ENCODE measurements at regions not wholly inside any gene's neighbourhood (a gene's known extent, or its start where the extent isn't known, plus 50 kb on each side); places are given as distances from the start of the nearest gene placed in this dataset.

DNA sequence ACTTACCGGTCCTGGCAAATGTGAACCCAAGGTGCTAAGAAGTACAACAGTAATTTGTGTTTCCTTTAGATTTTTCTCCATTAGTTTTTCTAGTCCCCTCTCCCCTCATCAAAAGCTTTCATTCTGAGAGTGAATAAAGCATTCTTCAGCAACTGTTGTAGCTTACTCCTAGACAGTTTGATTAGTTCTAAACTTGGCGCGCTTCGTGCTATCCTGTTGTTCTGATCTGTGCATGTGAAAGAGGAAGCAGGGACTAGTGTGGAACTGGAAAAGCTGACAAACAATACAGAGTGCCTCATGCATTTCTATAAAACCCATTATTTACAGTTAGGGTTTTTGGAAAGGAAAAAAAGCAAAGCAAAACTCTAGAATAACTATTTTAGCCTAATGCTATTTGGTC, 556.9 kb upstream of the SLIT2 start:
- Histone ChIP-seq H3K9me3 (replicated peaks; ENCODE audit: control insufficient read depth, insufficient read depth, low read length) (no peaks in the 10 kb centered on the region), H3K9ac (replicated peaks; ENCODE audit: extremely low read depth, insufficient read depth, low read length) (no peak overlapping the region), H2AFZ (ENCODE audit: low read depth, low read length) (peak overlapping the region; percentile 18), H3K36me3 (ENCODE audit: control insufficient read depth in 2 of 2, extremely low read depth in 1 of 2, insufficient read depth in 2 of 2, low read length in 2 of 2) (no peaks in the 10 kb centered on the region), H3K27ac (ENCODE audit: insufficient read depth, low read depth, low read length) (no peak overlapping the region), H4K20me1 (replicated peaks; ENCODE audit: control insufficient read depth, extremely low read depth, insufficient read depth, low read length) (no peaks in the 10 kb centered on the region), H3K9me1 (replicated peaks; ENCODE audit: control insufficient read depth, extremely low read depth, insufficient read depth, low read length) (no peaks in the 10 kb centered on the region), H3K4me2 (ENCODE audit: insufficient read depth, low read length) (no peak overlapping the region), H3K4me1 (ENCODE audit: control insufficient read depth, extremely low read depth, insufficient read depth, low read length) (no peaks in the 10 kb centered on the region), H3K4me3 (replicated peaks in 1 of 3; ENCODE audit: insufficient read depth in 1 of 3, low read depth in 1 of 3, low read length in 3 of 3) (no peak overlapping the region), H3K27me3 (ENCODE audit: control insufficient read depth in 2 of 2, insufficient read depth in 2 of 2, low read length in 2 of 2) (no peaks in the 10 kb centered on the region), H3K79me2 (ENCODE audit: control insufficient read depth, insufficient read depth, low read length) (no peaks in the 10 kb centered on the region)
- ChIA-PET POLR2A (no interaction called here), CTCF (interaction anchor here (1.0 to 1.3 kb wide), 2 partner anchors 77 to 554 kb away, joined by 3 to 6 read pairs; no protein-coding TSS in a partner anchor)
- dilution Hi-C loops (cut with MboI; ENCODE audit: extremely low pct_ligation_motif_present, low sequenced_read_pairs) (no loop called here), intact Hi-C loops (cut with micrococcal nuclease) (no loop called here)
- BruUV-seq (replicated peaks): no TSS peak
- TF ChIP-seq, protein P1, sequence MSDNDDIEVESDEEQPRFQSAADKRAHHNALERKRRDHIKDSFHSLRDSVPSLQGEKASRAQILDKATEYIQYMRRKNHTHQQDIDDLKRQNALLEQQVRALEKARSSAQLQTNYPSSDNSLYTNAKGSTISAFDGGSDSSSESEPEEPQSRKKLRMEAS (IDR thresholded peaks at IDR 0.05; ENCODE audit: insufficient read depth, insufficient read length): no peak
- TF ChIP-seq FOS (IDR thresholded peaks at IDR 0.05; ENCODE audit: borderline replicate concordance, insufficient read depth, low read length) (no peak), JUN (IDR thresholded peaks at IDR 0.05; ENCODE audit: borderline replicate concordance, insufficient read depth, insufficient read length, low read depth) (no peak), POLR2AphosphoS5 (IDR thresholded peaks at IDR 0.05; ENCODE audit: insufficient read depth, low read depth, low read length) (no peak), EZH2 (IDR thresholded peaks at IDR 0.05; ENCODE audit: borderline replicate concordance, low read depth, low read length, severe bottlenecking) (no peak), POLR2A (IDR thresholded peaks at IDR 0.05; ENCODE audit: low read depth, low read length) (no peak), GATA2 (IDR thresholded peaks at IDR 0.05; ENCODE audit: insufficient read depth, insufficient read length, low read depth, low read length) (no peak), MYC (IDR thresholded peaks at IDR 0.05; ENCODE audit: low read depth, low read length) (no peak)
- TF ChIP-seq, protein P2, sequence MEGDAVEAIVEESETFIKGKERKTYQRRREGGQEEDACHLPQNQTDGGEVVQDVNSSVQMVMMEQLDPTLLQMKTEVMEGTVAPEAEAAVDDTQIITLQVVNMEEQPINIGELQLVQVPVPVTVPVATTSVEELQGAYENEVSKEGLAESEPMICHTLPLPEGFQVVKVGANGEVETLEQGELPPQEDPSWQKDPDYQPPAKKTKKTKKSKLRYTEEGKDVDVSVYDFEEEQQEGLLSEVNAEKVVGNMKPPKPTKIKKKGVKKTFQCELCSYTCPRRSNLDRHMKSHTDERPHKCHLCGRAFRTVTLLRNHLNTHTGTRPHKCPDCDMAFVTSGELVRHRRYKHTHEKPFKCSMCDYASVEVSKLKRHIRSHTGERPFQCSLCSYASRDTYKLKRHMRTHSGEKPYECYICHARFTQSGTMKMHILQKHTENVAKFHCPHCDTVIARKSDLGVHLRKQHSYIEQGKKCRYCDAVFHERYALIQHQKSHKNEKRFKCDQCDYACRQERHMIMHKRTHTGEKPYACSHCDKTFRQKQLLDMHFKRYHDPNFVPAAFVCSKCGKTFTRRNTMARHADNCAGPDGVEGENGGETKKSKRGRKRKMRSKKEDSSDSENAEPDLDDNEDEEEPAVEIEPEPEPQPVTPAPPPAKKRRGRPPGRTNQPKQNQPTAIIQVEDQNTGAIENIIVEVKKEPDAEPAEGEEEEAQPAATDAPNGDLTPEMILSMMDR (IDR thresholded peaks at IDR 0.05; ENCODE audit: extremely low read depth in 1 of 2, insufficient read depth in 1 of 2, low read depth in 1 of 2, low read length in 2 of 2): no peak
- peak; percentile 37 for DNase-seq (ENCODE audit: low read depth, low spot score)
- no peak for FAIRE-seq

Data from endothelial cell of umbilical vein (primary cell).